WTC11 (cell line): ENCODE measurements at regions not wholly inside any gene's neighbourhood (a gene's known extent, or its start where the extent isn't known, plus 50 kb on each side); places are given as distances from the start of the nearest gene placed in this dataset.

ENCODE experiments used
- ATAC-seq: fragments of 200-7000 bp; cut with Tn5 transposase; 2 replicates; pipeline ENCODE4 v1.10.0; 2021; ENCODE audit warnings: mild to moderate bottlenecking, moderate library complexity
- CTCF ChIA-PET: fragments of 300-600 bp; sonication (Branson Sonifier 250); formaldehyde crosslinking; loops from one replicate; lab custom pipeline; 2021; ENCODE audit warnings: antibody characterized with exemption; lab: Charles Lee
- POLR2A ChIA-PET: fragments of 350-600 bp; sonication (Branson Sonifier 250); formaldehyde crosslinking; loops from one replicate; lab custom pipeline; 2021; ENCODE audit warnings: antibody characterized with exemption; lab: Charles Lee
- DNase-seq: peaks from one replicate; pipeline ENCODE4 v3.0.0; 2021; ENCODE audit warnings: low spot score
- H3K27ac Mint-ChIP-seq: 2 replicates; pipeline ENCODE4 v1.8.0; 2021; ENCODE audit warnings: mixed read lengths
- H3K27me3 Mint-ChIP-seq: 2 replicates; pipeline ENCODE4 v1.8.0; 2021; ENCODE audit warnings: low read depth, mild to moderate bottlenecking, moderate library complexity, mixed read lengths
- H3K36me3 Mint-ChIP-seq: 2 replicates; pipeline ENCODE4 v1.8.0; 2021; ENCODE audit warnings: mixed read lengths
- H3K4me1 Mint-ChIP-seq: 2 replicates; pipeline ENCODE4 v1.8.0; 2022; ENCODE audit warnings: mixed read lengths
- H3K4me3 Mint-ChIP-seq: 2 replicates; pipeline ENCODE4 v1.8.0; 2021; ENCODE audit warnings: mild to moderate bottlenecking, moderate library complexity, mixed read lengths
- H3K9me3 Mint-ChIP-seq: 2 replicates; pipeline ENCODE4 v1.8.0; 2021; ENCODE audit warnings: mixed read lengths
- ELF4 ChIP-seq: sonication (generic); formaldehyde crosslinking; IDR thresholded peaks from 2 replicates; pipeline ENCODE4 v1.8.1; 2022; ENCODE audit warnings: low read depth, mild to moderate bottlenecking, moderate library complexity, missing genetic modification reagents
- ETV6 ChIP-seq: sonication (generic); formaldehyde crosslinking; IDR thresholded peaks from 2 replicates; pipeline ENCODE4 v1.8.1; 2022; ENCODE audit warnings: mild to moderate bottlenecking, missing genetic modification reagents
- FOXJ3 ChIP-seq: sonication (generic); formaldehyde crosslinking; IDR thresholded peaks from 2 replicates; pipeline ENCODE4 v1.9.0; 2021; ENCODE audit warnings: missing genetic modification reagents, mild to moderate bottlenecking, borderline replicate concordance
- JAZF1 ChIP-seq: fragments of 250-450 bp; sonication (Bioruptor Pico); IDR thresholded peaks from 2 replicates; pipeline ENCODE4 v1.9.0; 2021; ENCODE audit warnings: moderate library complexity, mild to moderate bottlenecking, inconsistent platforms
- MXD4 ChIP-seq: fragments of 250-450 bp; sonication (Bioruptor Pico); IDR thresholded peaks from 2 replicates; pipeline ENCODE4 v1.8.0; 2021; ENCODE audit warnings: mild to moderate bottlenecking, moderate library complexity, borderline replicate concordance
- OVOL2 ChIP-seq: fragments of 250-450 bp; sonication (Bioruptor Pico); IDR thresholded peaks from 2 replicates; pipeline ENCODE4 v1.9.0; 2021; ENCODE audit warnings: mild to moderate bottlenecking, borderline replicate concordance
- RELA ChIP-seq: sonication (generic); formaldehyde crosslinking; IDR thresholded peaks from 2 replicates; pipeline ENCODE4 v1.8.1; 2022; ENCODE audit warnings: missing genetic modification reagents, mild to moderate bottlenecking, borderline replicate concordance
- SOX15 ChIP-seq: fragments of 250-450 bp; sonication (Bioruptor Pico); IDR thresholded peaks from 2 replicates; pipeline ENCODE4 v1.9.0; 2021; ENCODE audit warnings: mild to moderate bottlenecking
- SP1 ChIP-seq: sonication (generic); formaldehyde crosslinking; conservative IDR thresholded peaks from 2 replicates; pipeline ENCODE4 v1.8.1; 2022; ENCODE audit warnings: missing genetic modification reagents
- TEAD1 ChIP-seq: sonication (generic); formaldehyde crosslinking; IDR thresholded peaks from 2 replicates; pipeline ENCODE4 v1.8.0; 2022; ENCODE audit warnings: mild to moderate bottlenecking, missing genetic modification reagents
- ZNF263 ChIP-seq: sonication (generic); formaldehyde crosslinking; IDR thresholded peaks from 2 replicates; pipeline ENCODE4 v1.8.1; 2022; ENCODE audit warnings: low read depth, mild to moderate bottlenecking, moderate library complexity, missing genetic modification reagents
- TF ChIP-seq, protein P1 (sequence below): sonication (generic); formaldehyde crosslinking; IDR thresholded peaks from 2 replicates; pipeline ENCODE4 v1.8.1; 2022; ENCODE audit warnings: mild to moderate bottlenecking, missing genetic modification reagents, moderate library complexity, borderline replicate concordance
- TF ChIP-seq, protein P2 (sequence below): sonication (generic); formaldehyde crosslinking; IDR thresholded peaks from 2 replicates; pipeline ENCODE4 v1.8.0; 2023; ENCODE audit warnings: missing genetic modification reagents
- TF ChIP-seq, protein P3 (sequence below): sonication (generic); formaldehyde crosslinking; IDR thresholded peaks from 2 replicates; pipeline ENCODE4 v1.8.1; 2022; ENCODE audit warnings: missing genetic modification reagents, borderline replicate concordance
- TF ChIP-seq, protein P4 (sequence below): sonication (generic); formaldehyde crosslinking; IDR thresholded peaks from 2 replicates; pipeline ENCODE4 v1.8.1; 2022; ENCODE audit warnings: mild to moderate bottlenecking, moderate library complexity, missing genetic modification reagents
- TF ChIP-seq, protein P5 (sequence below): sonication (generic); formaldehyde crosslinking; IDR thresholded peaks from 2 replicates; pipeline ENCODE4 v1.8.0; 2022; ENCODE audit warnings: missing genetic modification reagents
- TF ChIP-seq, protein P6 (sequence below): fragments of 200-600 bp; IDR thresholded peaks from 2 replicates; pipeline ENCODE4 v1.8.0; 2022; ENCODE audit warnings: antibody characterized with exemption

DNA sequence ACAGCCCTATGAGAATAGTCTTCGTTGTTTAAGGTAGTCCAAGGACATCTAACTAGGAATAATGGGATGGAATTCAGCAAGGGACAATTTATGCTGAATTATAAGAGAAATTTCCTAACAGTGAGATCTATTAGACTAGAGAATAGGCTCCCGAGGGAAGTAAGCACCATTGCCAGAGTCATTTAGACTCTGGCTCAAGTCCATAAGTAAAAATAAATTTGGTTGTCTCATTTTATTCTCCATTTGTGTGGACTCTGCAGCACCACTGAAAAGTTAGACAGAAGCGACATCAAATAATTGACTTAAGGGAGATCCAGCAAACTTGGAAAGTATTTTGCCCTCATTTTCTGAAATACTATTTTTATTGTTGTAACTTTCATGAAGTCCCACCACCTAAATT, 129.3 kb upstream of the SMIM21 start:
- no peaks in the 10 kb centered on the region; the same call in 1 of the 2 replicates for H3K9me3 Mint-ChIP-seq
- no peak for ATAC-seq
- CTCF ChIA-PET = no interaction called here

DNA sequence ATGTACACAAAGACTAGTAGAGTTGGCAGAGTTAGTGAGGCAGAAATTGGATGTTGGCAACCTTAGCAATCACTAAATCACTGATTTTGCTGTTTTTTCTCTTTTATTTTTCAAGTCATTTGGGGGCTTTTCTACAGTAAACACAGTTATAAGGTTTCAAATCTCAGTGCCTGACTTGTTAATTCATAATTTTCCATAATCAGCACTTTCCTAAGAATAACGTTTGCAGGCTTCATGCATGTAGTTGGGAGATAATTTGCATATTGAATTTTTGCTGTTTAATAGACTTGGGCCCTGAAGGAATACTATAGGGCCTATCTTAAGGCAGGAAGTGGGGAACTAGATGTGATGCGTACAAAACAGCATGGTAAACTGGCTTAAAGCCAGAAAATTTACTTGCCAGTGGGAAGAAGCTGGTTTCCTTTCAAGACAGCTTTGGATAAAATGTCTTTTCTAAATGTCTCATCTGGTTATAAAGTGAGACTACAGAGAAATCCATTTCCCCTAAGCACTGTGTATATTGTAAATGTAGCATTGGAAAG, 127.2 kb upstream of the SMIM21 start:
- ATAC-seq = no peak
- H3K4me3 Mint-ChIP-seq = no peak overlapping the region

More for the DNA sequence above, 129.3 kb upstream of the SMIM21 start:
- Mint-ChIP-seq H3K4me1 (peaks cover 34% of the 10 kb centered on the region), H3K27me3 (no peaks in the 10 kb centered on the region), H3K27ac (no peak overlapping the region), H3K36me3 (no peaks in the 10 kb centered on the region), H3K4me3 (no peak overlapping the region)
- POLR2A ChIA-PET = no interaction called here
- no peak for DNase-seq
- TF ChIP-seq, protein P1, sequence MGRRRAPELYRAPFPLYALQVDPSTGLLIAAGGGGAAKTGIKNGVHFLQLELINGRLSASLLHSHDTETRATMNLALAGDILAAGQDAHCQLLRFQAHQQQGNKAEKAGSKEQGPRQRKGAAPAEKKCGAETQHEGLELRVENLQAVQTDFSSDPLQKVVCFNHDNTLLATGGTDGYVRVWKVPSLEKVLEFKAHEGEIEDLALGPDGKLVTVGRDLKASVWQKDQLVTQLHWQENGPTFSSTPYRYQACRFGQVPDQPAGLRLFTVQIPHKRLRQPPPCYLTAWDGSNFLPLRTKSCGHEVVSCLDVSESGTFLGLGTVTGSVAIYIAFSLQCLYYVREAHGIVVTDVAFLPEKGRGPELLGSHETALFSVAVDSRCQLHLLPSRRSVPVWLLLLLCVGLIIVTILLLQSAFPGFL (CRISPR knock-in tag) = no peak
- TF ChIP-seq, protein P2, sequence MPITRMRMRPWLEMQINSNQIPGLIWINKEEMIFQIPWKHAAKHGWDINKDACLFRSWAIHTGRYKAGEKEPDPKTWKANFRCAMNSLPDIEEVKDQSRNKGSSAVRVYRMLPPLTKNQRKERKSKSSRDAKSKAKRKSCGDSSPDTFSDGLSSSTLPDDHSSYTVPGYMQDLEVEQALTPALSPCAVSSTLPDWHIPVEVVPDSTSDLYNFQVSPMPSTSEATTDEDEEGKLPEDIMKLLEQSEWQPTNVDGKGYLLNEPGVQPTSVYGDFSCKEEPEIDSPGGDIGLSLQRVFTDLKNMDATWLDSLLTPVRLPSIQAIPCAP (CRISPR knock-in tag) = no peak
- TF ChIP-seq TEAD1 (no peak), JAZF1 (CRISPR knock-in tag) (no peak)
- TF ChIP-seq, protein P3, sequence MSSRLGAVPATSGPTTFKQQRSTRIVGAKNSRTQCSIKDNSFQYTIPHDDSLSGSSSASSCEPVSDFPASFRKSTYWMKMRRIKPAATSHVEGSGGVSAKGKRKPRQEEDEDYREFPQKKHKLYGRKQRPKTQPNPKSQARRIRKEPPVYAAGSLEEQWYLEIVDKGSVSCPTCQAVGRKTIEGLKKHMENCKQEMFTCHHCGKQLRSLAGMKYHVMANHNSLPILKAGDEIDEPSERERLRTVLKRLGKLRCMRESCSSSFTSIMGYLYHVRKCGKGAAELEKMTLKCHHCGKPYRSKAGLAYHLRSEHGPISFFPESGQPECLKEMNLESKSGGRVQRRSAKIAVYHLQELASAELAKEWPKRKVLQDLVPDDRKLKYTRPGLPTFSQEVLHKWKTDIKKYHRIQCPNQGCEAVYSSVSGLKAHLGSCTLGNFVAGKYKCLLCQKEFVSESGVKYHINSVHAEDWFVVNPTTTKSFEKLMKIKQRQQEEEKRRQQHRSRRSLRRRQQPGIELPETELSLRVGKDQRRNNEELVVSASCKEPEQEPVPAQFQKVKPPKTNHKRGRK = no peak

More for the DNA sequence above, 127.2 kb upstream of the SMIM21 start:
- no peaks in the 10 kb centered on the region for H3K36me3 Mint-ChIP-seq
- TF ChIP-seq SOX15 (no peak), MXD4 (no peak), FOXJ3 (CRISPR knock-in tag) (no peak), ZNF263 (CRISPR knock-in tag) (no peak), RELA (CRISPR knock-in tag) (no peak), SP1 (CRISPR knock-in tag) (no peak), OVOL2 (CRISPR knock-in tag) (no peak), ETV6 (CRISPR knock-in tag) (no peak), ELF4 (CRISPR knock-in tag) (no peak)
- TF ChIP-seq, protein P4, sequence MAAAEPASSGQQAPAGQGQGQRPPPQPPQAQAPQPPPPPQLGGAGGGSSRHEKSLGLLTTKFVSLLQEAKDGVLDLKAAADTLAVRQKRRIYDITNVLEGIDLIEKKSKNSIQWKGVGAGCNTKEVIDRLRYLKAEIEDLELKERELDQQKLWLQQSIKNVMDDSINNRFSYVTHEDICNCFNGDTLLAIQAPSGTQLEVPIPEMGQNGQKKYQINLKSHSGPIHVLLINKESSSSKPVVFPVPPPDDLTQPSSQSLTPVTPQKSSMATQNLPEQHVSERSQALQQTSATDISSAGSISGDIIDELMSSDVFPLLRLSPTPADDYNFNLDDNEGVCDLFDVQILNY (CRISPR knock-in tag) = no peak
- TF ChIP-seq, protein P1 (CRISPR knock-in tag) = no peak
- TF ChIP-seq, protein P2 (CRISPR knock-in tag) = no peak
- TF ChIP-seq, protein P5, sequence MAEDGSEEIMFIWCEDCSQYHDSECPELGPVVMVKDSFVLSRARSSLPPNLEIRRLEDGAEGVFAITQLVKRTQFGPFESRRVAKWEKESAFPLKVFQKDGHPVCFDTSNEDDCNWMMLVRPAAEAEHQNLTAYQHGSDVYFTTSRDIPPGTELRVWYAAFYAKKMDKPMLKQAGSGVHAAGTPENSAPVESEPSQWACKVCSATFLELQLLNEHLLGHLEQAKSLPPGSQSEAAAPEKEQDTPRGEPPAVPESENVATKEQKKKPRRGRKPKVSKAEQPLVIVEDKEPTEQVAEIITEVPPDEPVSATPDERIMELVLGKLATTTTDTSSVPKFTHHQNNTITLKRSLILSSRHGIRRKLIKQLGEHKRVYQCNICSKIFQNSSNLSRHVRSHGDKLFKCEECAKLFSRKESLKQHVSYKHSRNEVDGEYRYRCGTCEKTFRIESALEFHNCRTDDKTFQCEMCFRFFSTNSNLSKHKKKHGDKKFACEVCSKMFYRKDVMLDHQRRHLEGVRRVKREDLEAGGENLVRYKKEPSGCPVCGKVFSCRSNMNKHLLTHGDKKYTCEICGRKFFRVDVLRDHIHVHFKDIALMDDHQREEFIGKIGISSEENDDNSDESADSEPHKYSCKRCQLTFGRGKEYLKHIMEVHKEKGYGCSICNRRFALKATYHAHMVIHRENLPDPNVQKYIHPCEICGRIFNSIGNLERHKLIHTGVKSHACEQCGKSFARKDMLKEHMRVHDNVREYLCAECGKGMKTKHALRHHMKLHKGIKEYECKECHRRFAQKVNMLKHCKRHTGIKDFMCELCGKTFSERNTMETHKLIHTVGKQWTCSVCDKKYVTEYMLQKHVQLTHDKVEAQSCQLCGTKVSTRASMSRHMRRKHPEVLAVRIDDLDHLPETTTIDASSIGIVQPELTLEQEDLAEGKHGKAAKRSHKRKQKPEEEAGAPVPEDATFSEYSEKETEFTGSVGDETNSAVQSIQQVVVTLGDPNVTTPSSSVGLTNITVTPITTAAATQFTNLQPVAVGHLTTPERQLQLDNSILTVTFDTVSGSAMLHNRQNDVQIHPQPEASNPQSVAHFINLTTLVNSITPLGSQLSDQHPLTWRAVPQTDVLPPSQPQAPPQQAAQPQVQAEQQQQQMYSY (CRISPR knock-in tag) = no peak
- TF ChIP-seq, protein P6, sequence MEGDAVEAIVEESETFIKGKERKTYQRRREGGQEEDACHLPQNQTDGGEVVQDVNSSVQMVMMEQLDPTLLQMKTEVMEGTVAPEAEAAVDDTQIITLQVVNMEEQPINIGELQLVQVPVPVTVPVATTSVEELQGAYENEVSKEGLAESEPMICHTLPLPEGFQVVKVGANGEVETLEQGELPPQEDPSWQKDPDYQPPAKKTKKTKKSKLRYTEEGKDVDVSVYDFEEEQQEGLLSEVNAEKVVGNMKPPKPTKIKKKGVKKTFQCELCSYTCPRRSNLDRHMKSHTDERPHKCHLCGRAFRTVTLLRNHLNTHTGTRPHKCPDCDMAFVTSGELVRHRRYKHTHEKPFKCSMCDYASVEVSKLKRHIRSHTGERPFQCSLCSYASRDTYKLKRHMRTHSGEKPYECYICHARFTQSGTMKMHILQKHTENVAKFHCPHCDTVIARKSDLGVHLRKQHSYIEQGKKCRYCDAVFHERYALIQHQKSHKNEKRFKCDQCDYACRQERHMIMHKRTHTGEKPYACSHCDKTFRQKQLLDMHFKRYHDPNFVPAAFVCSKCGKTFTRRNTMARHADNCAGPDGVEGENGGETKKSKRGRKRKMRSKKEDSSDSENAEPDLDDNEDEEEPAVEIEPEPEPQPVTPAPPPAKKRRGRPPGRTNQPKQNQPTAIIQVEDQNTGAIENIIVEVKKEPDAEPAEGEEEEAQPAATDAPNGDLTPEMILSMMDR = no peak
- ChIA-PET CTCF (no interaction called here), POLR2A (no interaction called here)
- no peak overlapping the region for H3K27ac Mint-ChIP-seq
- DNase-seq = no peak
- H3K27me3 Mint-ChIP-seq = peaks cover 4% of the 10 kb centered on the region
- H3K4me1 Mint-ChIP-seq = peaks cover 40% of the 10 kb centered on the region
- peaks cover 4% of the 10 kb centered on the region for H3K9me3 Mint-ChIP-seq
